Spinal cord (tissue), 9 donors: ENCODE measurements at regions not wholly inside any gene's neighbourhood (a gene's known extent, or its start where the extent isn't known, plus 50 kb on each side); places are given as distances from the start of the nearest gene placed in this dataset.

Source experiments
- DNase-seq, 6 donors: peaks; one replicate each; pipeline versions ENCODE4 v3.0.0 to v3.0.0-alpha.2; 2013 to 2015; ENCODE audit warnings: low spot score in 6 of 6, low read depth in 4 of 6
- H3K27ac ChIP-seq: one replicate; pipeline ENCODE4 v1.5.1; 2013; ENCODE audit warnings: low read depth, low read length, control low read depth
- H3K27me3 ChIP-seq: one replicate; pipeline ENCODE4 v1.6.1; 2013; ENCODE audit warnings: low read length; ENCODE audit not compliant: control insufficient read depth, insufficient read depth
- H3K36me3 ChIP-seq: one replicate; pipeline ENCODE4 v1.6.1; 2013; ENCODE audit warnings: low read length; ENCODE audit not compliant: control insufficient read depth, insufficient read depth
- H3K4me1 ChIP-seq: one replicate; pipeline ENCODE4 v1.6.1; 2013; ENCODE audit warnings: low read length; ENCODE audit not compliant: control insufficient read depth, insufficient read depth
- H3K4me3 ChIP-seq: one replicate; pipeline ENCODE4 v1.5.1; 2013; ENCODE audit warnings: low read depth, low read length, control low read depth
- H3K9me3 ChIP-seq: one replicate; pipeline ENCODE4 v1.6.1; 2013; ENCODE audit warnings: low read length; ENCODE audit not compliant: control insufficient read depth, insufficient read depth
- WGBS: methylation state at CpG from one replicate; pipeline ENCODE4 v1.1.5; 2013; ENCODE audit warnings: missing lambda C conversion rate; ENCODE audit not compliant: insufficient coverage; 5-methylcytosine and 5-hydroxymethylcytosine counted together
- donor health status: healthy.

- Histone ChIP-seq H3K4me3 (no peak overlapping the region), H3K27me3 (no peaks in the 10 kb centered on the region), H3K9me3 (no peaks in the 10 kb centered on the region), H3K36me3 (no peaks in the 10 kb centered on the region), H3K27ac (no peak overlapping the region), H3K4me1 (peaks cover 4% of the 10 kb centered on the region)
- WGBS = 58% methylated on average over 1 of the region's 3 CpGs
- no peak for DNase-seq
Observed at GRCh38 chr12:114770323-114770722, 86.3 kb upstream of the TBX3 start.

- 100% methylated on average over 4 of the region's 4 CpGs for WGBS
Observed at GRCh38 chr12:114769634-114770033, 85.7 kb upstream of the TBX3 start.

GRCh38 chr12:114767906-114768722 lies 84.1 kb upstream of the TBX3 start:
- Histone ChIP-seq H3K9me3 (no peaks in the 10 kb centered on the region), H3K27me3 (no peaks in the 10 kb centered on the region), H3K27ac (peak overlapping the region; percentile 47), H3K4me1 (peaks cover 4% of the 10 kb centered on the region), H3K36me3 (no peaks in the 10 kb centered on the region), H3K4me3 (no peak overlapping the region)
- DNase-seq = no peak
- 35% methylated on average over 3 of the region's 14 CpGs for WGBS

More at GRCh38 chr12:114769634-114770033, 85.7 kb upstream of the TBX3 start:
- no peak overlapping the region for H3K4me3 ChIP-seq
- no peaks in the 10 kb centered on the region for H3K9me3 ChIP-seq
- peaks cover 4% of the 10 kb centered on the region for H3K4me1 ChIP-seq
- H3K27ac ChIP-seq = no peak overlapping the region
- no peaks in the 10 kb centered on the region for H3K36me3 ChIP-seq
- H3K27me3 ChIP-seq = no peaks in the 10 kb centered on the region
- no peak for DNase-seq

GRCh38 chr12:114767084-114767760 lies 83.2 kb upstream of the TBX3 start:
- Histone ChIP-seq H3K27me3 (no peaks in the 10 kb centered on the region), H3K9me3 (no peaks in the 10 kb centered on the region), H3K4me3 (no peak overlapping the region), H3K4me1 (peaks cover 4% of the 10 kb centered on the region), H3K27ac (no peak overlapping the region), H3K36me3 (no peaks in the 10 kb centered on the region)
- no peak for DNase-seq
- 79% methylated on average over 17 of the region's 19 CpGs for WGBS

- Histone ChIP-seq H3K9me3 (no peaks in the 10 kb centered on the region), H3K27ac (no peak overlapping the region), H3K4me1 (peaks cover 4% of the 10 kb centered on the region), H3K4me3 (no peak overlapping the region), H3K27me3 (no peaks in the 10 kb centered on the region), H3K36me3 (no peaks in the 10 kb centered on the region)
- peak in 1 of 6 donors; percentile 57 for DNase-seq
- WGBS = 81% methylated on average over 5 of the region's 11 CpGs
Observed at GRCh38 chr12:114765960-114766691, 82.2 kb upstream of the TBX3 start.

- Histone ChIP-seq H3K36me3 (no peaks in the 10 kb centered on the region), H3K27me3 (no peaks in the 10 kb centered on the region), H3K27ac (no peak overlapping the region), H3K4me3 (no peak overlapping the region), H3K4me1 (peaks cover 4% of the 10 kb centered on the region), H3K9me3 (no peaks in the 10 kb centered on the region)
- 73% methylated on average over 2 of the region's 6 CpGs for WGBS
- no peak for DNase-seq
Observed at GRCh38 chr12:114764510-114764909, 80.5 kb upstream of the TBX3 start.

GRCh38 chr12:114762490-114763110 lies 78.6 kb upstream of the TBX3 start:
- Histone ChIP-seq H3K36me3 (no peaks in the 10 kb centered on the region), H3K4me1 (peaks cover 4% of the 10 kb centered on the region), H3K9me3 (no peaks in the 10 kb centered on the region), H3K4me3 (no peak overlapping the region), H3K27me3 (no peaks in the 10 kb centered on the region), H3K27ac (peak overlapping the region; percentile 29)
- peak in 1 of 6 donors; percentile 41 for DNase-seq
- 64% methylated on average over 17 of the region's 22 CpGs for WGBS

GRCh38 chr12:114760151-114760877 lies 76.3 kb upstream of the TBX3 start:
- Histone ChIP-seq H3K4me1 (no peaks in the 10 kb centered on the region), H3K9me3 (no peaks in the 10 kb centered on the region), H3K36me3 (no peaks in the 10 kb centered on the region), H3K27me3 (no peaks in the 10 kb centered on the region), H3K27ac (no peak overlapping the region), H3K4me3 (no peak overlapping the region)
- DNase-seq = no peak
- WGBS = 74% methylated on average over 8 of the region's 10 CpGs

GRCh38 chr12:114759635-114760034 lies 75.7 kb upstream of the TBX3 start:
- Histone ChIP-seq H3K36me3 (no peaks in the 10 kb centered on the region), H3K4me3 (no peak overlapping the region), H3K4me1 (no peaks in the 10 kb centered on the region), H3K27ac (no peak overlapping the region), H3K27me3 (no peaks in the 10 kb centered on the region), H3K9me3 (no peaks in the 10 kb centered on the region)
- WGBS = 100% methylated on average over 4 of the region's 11 CpGs
- DNase-seq = no peak
